A549 (cell line): ENCODE measurements at regions not wholly inside any gene's neighbourhood (a gene's known extent, or its start where the extent isn't known, plus 50 kb on each side); places are given as distances from the start of the nearest gene placed in this dataset.

ENCODE experiments used
- ATAC-seq, 2 experiments: fragments of 200-7000 bp in 1 of 2; fragments of >200 bp in 1 of 2; cut with Nextera tagmentation in 1 of 2; cut with Tn5 transposase in 1 of 2; 3 replicates each; pipeline versions ENCODE4 v1.8.0 to v1.9.1; 2018 to 2020; ENCODE audit warnings: mild to moderate bottlenecking in 1 of 2, moderate library complexity in 1 of 2
- CTCF ChIA-PET: fragments of 300-600 bp; sonication (Branson Sonifier 250); formaldehyde crosslinking; extraction: SDS; loops from one replicate; lab custom pipeline; 2021; ENCODE audit warnings: antibody characterized with exemption, inconsistent platforms; lab: Yijun Ruan, JAX
- POLR2A ChIA-PET: fragments of 350-600 bp; formaldehyde crosslinking; extraction: SDS; loops from one replicate; lab custom pipeline; 2021; ENCODE audit warnings: antibody characterized with exemption, inconsistent platforms; lab: Yijun Ruan, JAX
- DNase-seq, 2 experiments: peaks; one replicate each; pipeline versions ENCODE4 v3.0.0 to v3.0.0-alpha.2; 2011 to 2016; ENCODE audit warnings: low read depth in 1 of 2, low spot score in 1 of 2
- FAIRE-seq: peaks from 2 replicates; lab custom pipeline; 2011; peaks lifted over from hg19 to GRCh38; lab: Jason Lieb, UNC
- H3K27ac ChIP-seq, 2 experiments: fragments of >200 bp; sonication (Bioruptor Twin); formaldehyde crosslinking; 3 replicates each; pipeline ENCODE4 v1.5.1; 2016 to 2017
- H3K4me1 ChIP-seq: fragments of >200 bp; sonication (Bioruptor Twin); formaldehyde crosslinking; 3 replicates; pipeline ENCODE4 v1.6.1; 2016
- H3K4me2 ChIP-seq: fragments of >200 bp; sonication (Bioruptor Twin); formaldehyde crosslinking; 3 replicates; pipeline ENCODE4 v1.6.1; 2016
- H3K4me3 ChIP-seq: fragments of >200 bp; sonication (Bioruptor Twin); formaldehyde crosslinking; 3 replicates; pipeline ENCODE4 v1.5.1; 2016
- H3K9me3 ChIP-seq: fragments of >200 bp; sonication (Bioruptor Twin); formaldehyde crosslinking; 3 replicates; pipeline ENCODE4 v1.6.1; 2016
- ATOH8 ChIP-seq: fragments of 250-450 bp; sonication (Bioruptor Pico); IDR thresholded peaks from 2 replicates; pipeline ENCODE4 v1.5.0; 2020; ENCODE audit warnings: low read depth, mild to moderate bottlenecking, moderate library complexity
- BCL3 ChIP-seq: fragments of >200 bp; sonication (Bioruptor Twin); formaldehyde crosslinking; IDR thresholded peaks from 3 replicates; pipeline ENCODE4 v1.6.1; 2016
- CBX2 ChIP-seq: fragments of 200-600 bp; sonication (generic); IDR thresholded peaks from 2 replicates; pipeline ENCODE4 v1.6.1; 2016; ENCODE audit warnings: low read depth, mild to moderate bottlenecking, borderline replicate concordance
- CBX8 ChIP-seq: fragments of 200-600 bp; sonication (generic); IDR thresholded peaks from 2 replicates; pipeline ENCODE4 v1.6.1; 2016
- CEBPB ChIP-seq, 2 experiments: fragments of >200 bp in 1 of 2; sonication (Bioruptor Twin) in 1 of 2; formaldehyde crosslinking in 1 of 2; IDR thresholded peaks; 2 replicates each; pipeline ENCODE4 v1.6.1; 2012 to 2016
- CHD2 ChIP-seq: fragments of 150-350 bp; IDR thresholded peaks from 2 replicates; pipeline ENCODE4 v1.6.1; 2014; ENCODE audit warnings: low read length; ENCODE audit not compliant: partially characterized antibody
- CTCF ChIP-seq: fragments of >200 bp; sonication (Bioruptor Twin); formaldehyde crosslinking; IDR thresholded peaks from 3 replicates; pipeline ENCODE4 v1.5.1; 2016
- EHF ChIP-seq: fragments of 250-450 bp; sonication (Bioruptor Pico); IDR thresholded peaks from 2 replicates; pipeline ENCODE4 v1.5.0; 2020; ENCODE audit warnings: mild to moderate bottlenecking
- FOXS1 ChIP-seq: fragments of 250-450 bp; sonication (Bioruptor Pico); IDR thresholded peaks from 2 replicates; pipeline ENCODE4 v1.5.0; 2020; ENCODE audit warnings: mild to moderate bottlenecking, moderate library complexity
- GATA3 ChIP-seq: IDR thresholded peaks from 2 replicates; pipeline ENCODE4 v1.6.1; 2012; ENCODE audit warnings: borderline replicate concordance
- HOXB13 ChIP-seq: fragments of 250-450 bp; sonication (Bioruptor Pico); IDR thresholded peaks from 2 replicates; pipeline ENCODE4 v1.5.0; 2020; ENCODE audit warnings: low read depth, mild to moderate bottlenecking, moderate library complexity
- JUNB ChIP-seq: fragments of >200 bp; sonication (Bioruptor Twin); formaldehyde crosslinking; IDR thresholded peaks from 2 replicates; pipeline ENCODE4 v1.6.1; 2016
- KDM1A ChIP-seq: fragments of 200-600 bp; sonication (generic); IDR thresholded peaks from 2 replicates; pipeline ENCODE4 v1.6.1; 2016; ENCODE audit warnings: low read depth, mild to moderate bottlenecking
- NR3C1 ChIP-seq: fragments of >200 bp; sonication (Bioruptor Twin); formaldehyde crosslinking; IDR thresholded peaks from 3 replicates; pipeline ENCODE4 v1.6.1; 2017
- PHF8 ChIP-seq: fragments of 200-600 bp; sonication (generic); IDR thresholded peaks from 2 replicates; pipeline ENCODE4 v1.6.1; 2016; ENCODE audit warnings: low read depth, mild to moderate bottlenecking, antibody characterized with exemption, moderate library complexity, borderline replicate concordance
- POLR2A ChIP-seq: IDR thresholded peaks from 2 replicates; pipeline ENCODE4 v1.6.1; 2012; ENCODE audit warnings: mild to moderate bottlenecking, low read length
- RAD21 ChIP-seq, 2 experiments: fragments of >200 bp in 1 of 2; sonication (Bioruptor Twin) in 1 of 2; formaldehyde crosslinking in 1 of 2; IDR thresholded peaks in 1 of 2; conservative IDR thresholded peaks in 1 of 2; 2 replicates in 1 of 2; 3 replicates in 1 of 2; pipeline ENCODE4 v1.6.1; 2012 to 2018; ENCODE audit warnings: inconsistent platforms in 1 of 2
- RARB ChIP-seq: fragments of 250-450 bp; sonication (Bioruptor Pico); IDR thresholded peaks from 2 replicates; pipeline ENCODE4 v1.8.0; 2021; ENCODE audit warnings: mild to moderate bottlenecking, moderate library complexity
- RCOR1 ChIP-seq: fragments of 150-350 bp; IDR thresholded peaks from 2 replicates; pipeline ENCODE4 v1.6.1; 2014; ENCODE audit warnings: antibody characterized with exemption, low read length, low read depth
- RFX5 ChIP-seq: fragments of 450-650 bp; IDR thresholded peaks from 2 replicates; pipeline ENCODE4 v1.7.1; 2014; ENCODE audit warnings: antibody characterized with exemption, mild to moderate bottlenecking, moderate library complexity
- SREBF2 ChIP-seq: fragments of 450-650 bp; IDR thresholded peaks from 2 replicates; pipeline ENCODE4 v1.6.1; 2014; ENCODE audit warnings: mild to moderate bottlenecking, moderate library complexity
- ZSCAN20 ChIP-seq: fragments of 250-450 bp; sonication (Bioruptor Pico); IDR thresholded peaks from 2 replicates; pipeline ENCODE4 v1.8.0; 2022; ENCODE audit warnings: mild to moderate bottlenecking, moderate library complexity
- WGBS: methylation state at CpG from one replicate; pipeline ENCODE4 v1.1.6; 2017; ENCODE audit errors: missing lambda C conversion rate; 5-methylcytosine and 5-hydroxymethylcytosine counted together
- TF ChIP-seq, protein P1 (sequence below): fragments of 450-650 bp; IDR thresholded peaks from 2 replicates; pipeline ENCODE4 v1.6.1; 2014; ENCODE audit warnings: antibody characterized with exemption
- TF ChIP-seq, protein P2 (sequence below): fragments of 250-450 bp; sonication (Bioruptor Pico); IDR thresholded peaks from 2 replicates; pipeline ENCODE4 v1.5.0; 2021; ENCODE audit warnings: mild to moderate bottlenecking, moderate library complexity, borderline replicate concordance

DNA sequence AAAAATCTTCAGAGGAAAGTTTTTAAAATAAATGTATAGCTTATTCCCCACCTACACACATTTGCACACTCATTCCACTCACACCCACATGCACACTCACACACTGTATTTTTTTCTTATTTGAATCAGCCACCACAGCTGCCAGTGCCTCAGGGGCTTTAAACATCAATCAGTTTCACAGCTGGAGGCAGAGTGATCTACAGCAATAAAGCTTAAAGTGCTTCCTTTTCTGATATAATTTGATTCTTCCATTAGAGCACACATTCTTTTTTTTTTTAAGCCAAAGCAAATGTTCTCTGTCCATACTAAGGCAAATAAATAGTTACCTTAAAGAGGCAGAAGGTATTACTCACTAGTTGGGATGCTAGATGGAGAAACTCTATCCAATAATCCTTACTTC, 498.8 kb upstream of the POU3F2 start:
- DNase-seq (no peak), FAIRE-seq (no peak), ATAC-seq (no peak)
- H3K27ac ChIP-seq, result no peak overlapping the region
- no peak overlapping the region for H3K4me3 ChIP-seq
- no peaks in the 10 kb centered on the region for H3K4me1 ChIP-seq
- no peaks in the 10 kb centered on the region for H3K9me3 ChIP-seq
- POLR2A ChIA-PET, result no interaction called here
- CTCF ChIA-PET, result no interaction called here
- H3K4me2 ChIP-seq, result no peak overlapping the region
- TF ChIP-seq SREBF2, result no peak
- TF ChIP-seq POLR2A, result no peak
- no peak for TF ChIP-seq EHF
- TF ChIP-seq GATA3, result no peak
- no peak for TF ChIP-seq RARB
- TF ChIP-seq CTCF, result no peak
- no peak for TF ChIP-seq CBX2
- no peak for TF ChIP-seq CBX8
- no peak for TF ChIP-seq ATOH8 (CRISPR knock-in tag)
- no peak for TF ChIP-seq HOXB13 (CRISPR knock-in tag)
- TF ChIP-seq, all 56 proteins: peak for 0

- Histone ChIP-seq H3K9me3 (no peaks in the 10 kb centered on the region), H3K4me3 (no peak overlapping the region), H3K27ac (no peak overlapping the region), H3K4me2 (no peak overlapping the region), H3K4me1 (no peaks in the 10 kb centered on the region)
- FAIRE-seq (no peak), ATAC-seq (no peak), DNase-seq (no peak)
- 9% methylated on average over 1 of the region's 1 CpG for WGBS
- TF ChIP-seq PHF8 (no peak), FOXS1 (no peak), NR3C1 (no peak), JUNB (no peak), POLR2A (no peak), KDM1A (no peak)
- TF ChIP-seq, protein P1, sequence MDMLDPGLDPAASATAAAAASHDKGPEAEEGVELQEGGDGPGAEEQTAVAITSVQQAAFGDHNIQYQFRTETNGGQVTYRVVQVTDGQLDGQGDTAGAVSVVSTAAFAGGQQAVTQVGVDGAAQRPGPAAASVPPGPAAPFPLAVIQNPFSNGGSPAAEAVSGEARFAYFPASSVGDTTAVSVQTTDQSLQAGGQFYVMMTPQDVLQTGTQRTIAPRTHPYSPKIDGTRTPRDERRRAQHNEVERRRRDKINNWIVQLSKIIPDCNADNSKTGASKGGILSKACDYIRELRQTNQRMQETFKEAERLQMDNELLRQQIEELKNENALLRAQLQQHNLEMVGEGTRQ, result no peak
- CTCF ChIA-PET, result no interaction called here
- POLR2A ChIA-PET, result no interaction called here
Measured at GRCh38 chr6:98339506-98339905, 494.9 kb upstream of the POU3F2 start.

DNA sequence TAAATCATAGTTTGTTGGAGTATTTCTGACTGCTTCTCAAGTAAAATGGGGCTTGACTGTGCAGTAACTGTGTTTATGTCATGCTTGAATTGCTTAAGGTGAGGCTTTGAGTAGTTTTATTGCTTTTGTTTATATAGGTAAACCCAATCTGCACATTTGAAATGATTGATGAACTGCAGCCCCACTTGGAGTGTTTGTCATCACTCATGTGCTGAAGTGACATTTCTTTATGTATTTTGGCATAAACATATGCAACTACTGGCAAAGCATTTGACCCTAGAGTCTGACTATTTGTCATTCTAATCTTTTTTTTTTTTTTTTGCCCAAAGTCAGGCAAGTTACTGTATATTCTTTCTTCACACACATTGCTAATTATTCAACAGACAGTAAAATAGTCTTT, 491.4 kb upstream of the POU3F2 start:
- ChIA-PET CTCF (no interaction called here), POLR2A (no interaction called here)
- DNase-seq (no peak), FAIRE-seq (no peak), ATAC-seq (no peak)
- Histone ChIP-seq H3K27ac (no peak overlapping the region), H3K4me2 (no peak overlapping the region), H3K9me3 (no peaks in the 10 kb centered on the region), H3K4me3 (no peak overlapping the region), H3K4me1 (no peaks in the 10 kb centered on the region)
- TF ChIP-seq ZSCAN20 (CRISPR knock-in tag) (no peak), BCL3 (no peak), RCOR1 (no peak), RAD21 (conservative IDR thresholded peaks at IDR 0.05 in 1 of 2, IDR thresholded peaks at IDR 0.05 in 1 of 2) (no peak), CHD2 (no peak), CEBPB (IDR thresholded peaks at IDR 0.05) (no peak), RFX5 (no peak)
- TF ChIP-seq, protein P1, result no peak
- TF ChIP-seq, protein P2, sequence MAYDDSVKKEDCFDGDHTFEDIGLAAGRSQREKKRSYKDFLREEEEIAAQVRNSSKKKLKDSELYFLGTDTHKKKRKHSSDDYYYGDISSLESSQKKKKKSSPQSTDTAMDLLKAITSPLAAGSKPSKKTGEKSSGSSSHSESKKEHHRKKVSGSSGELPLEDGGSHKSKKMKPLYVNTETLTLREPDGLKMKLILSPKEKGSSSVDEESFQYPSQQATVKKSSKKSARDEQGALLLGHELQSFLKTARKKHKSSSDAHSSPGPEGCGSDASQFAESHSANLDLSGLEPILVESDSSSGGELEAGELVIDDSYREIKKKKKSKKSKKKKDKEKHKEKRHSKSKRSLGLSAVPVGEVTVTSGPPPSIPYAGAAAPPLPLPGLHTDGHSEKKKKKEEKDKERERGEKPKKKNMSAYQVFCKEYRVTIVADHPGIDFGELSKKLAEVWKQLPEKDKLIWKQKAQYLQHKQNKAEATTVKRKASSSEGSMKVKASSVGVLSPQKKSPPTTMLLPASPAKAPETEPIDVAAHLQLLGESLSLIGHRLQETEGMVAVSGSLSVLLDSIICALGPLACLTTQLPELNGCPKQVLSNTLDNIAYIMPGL (CRISPR knock-in tag), result no peak
